ENCODE measurements at regions not wholly inside any gene's neighbourhood (a gene's known extent, or its start where the extent isn't known, plus 50 kb on each side); places are given as distances from the start of the nearest gene placed in this dataset.
"Not testable (repeated sequence)": the region's sequence is repeated elsewhere in the genome, so short reads cannot be mapped to it uniquely, and the experiment has no call there.

DNA sequence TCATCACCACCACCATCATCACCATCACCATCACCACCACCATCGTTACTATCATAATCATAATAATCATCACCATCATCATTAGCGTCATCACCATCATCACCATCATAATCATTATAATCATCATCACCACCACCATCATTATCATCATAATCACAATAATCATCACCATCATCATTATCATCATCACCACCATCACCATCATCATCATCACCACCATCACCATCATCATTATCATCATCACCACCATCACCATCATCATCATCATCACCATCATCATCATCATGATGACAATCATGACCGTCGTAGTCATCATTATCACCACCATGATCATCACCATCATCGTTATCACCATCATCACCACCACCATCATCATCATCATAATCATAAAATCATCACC lies 349.9 kb downstream of the ADGRD1 start:
- not testable (repeated sequence) for H3K4me3 ChIP-seq, H3K4me2 ChIP-seq, H3K4me1 ChIP-seq, H3K36me3 ChIP-seq, H3K27ac ChIP-seq, H3K9me3 ChIP-seq, H3K27me3 ChIP-seq, H4K20me1 ChIP-seq, H3K9ac ChIP-seq

DNA sequence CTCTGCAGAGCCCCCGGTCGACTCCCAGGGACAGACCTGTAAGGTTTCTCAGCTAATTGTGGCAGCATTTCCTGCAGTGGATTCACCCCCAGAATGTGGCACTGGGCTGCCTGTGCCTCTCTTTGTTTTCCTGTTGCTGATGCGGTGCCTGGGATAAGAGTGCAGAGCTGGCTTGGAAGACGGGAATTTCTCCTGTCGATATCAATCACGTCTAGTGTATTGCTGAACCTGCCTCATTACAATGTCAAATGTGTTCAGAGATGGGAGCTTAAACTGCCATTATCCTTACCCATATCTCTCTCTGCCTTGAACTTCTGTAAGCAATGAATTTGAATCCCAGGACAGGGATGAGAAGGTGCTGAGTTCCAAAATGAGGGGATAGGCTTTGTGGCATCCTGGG lies 350.9 kb downstream of the ADGRD1 start:
- H3K4me3 ChIP-seq, H3K27ac ChIP-seq, H3K36me3 ChIP-seq, H4K20me1 ChIP-seq, H3K9ac ChIP-seq, H3K9me3 ChIP-seq, H3K4me1 ChIP-seq, H3K4me2 ChIP-seq, H3K27me3 ChIP-seq: not testable (repeated sequence)

DNA sequence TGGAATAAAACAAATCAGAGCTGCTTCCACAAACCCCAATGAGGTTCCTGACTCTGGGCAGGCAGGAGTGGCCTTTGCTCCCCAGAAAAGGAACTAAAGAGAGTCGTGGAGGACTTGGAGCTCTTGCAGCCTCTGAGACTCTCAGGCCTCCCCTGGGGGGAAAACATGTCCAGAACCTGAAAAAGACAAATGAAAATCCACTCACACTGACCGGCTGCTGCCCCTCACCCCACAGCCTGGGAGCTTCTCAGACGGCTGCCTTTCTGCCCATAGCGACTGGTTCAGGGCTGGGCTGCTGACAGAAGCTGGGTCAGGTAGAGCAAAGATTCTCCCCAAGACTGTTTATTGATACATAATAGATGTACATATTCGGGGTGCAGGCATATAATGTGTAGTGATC lies 356.0 kb downstream of the ADGRD1 start:
- H3K4me2 ChIP-seq, result no peak overlapping the region
- no peak overlapping the region for H3K27ac ChIP-seq
- H4K20me1 ChIP-seq, result no peaks in the 10 kb centered on the region
- no peaks in the 10 kb centered on the region for H3K9me3 ChIP-seq
- no peak overlapping the region for H3K4me3 ChIP-seq
- H3K36me3 ChIP-seq, result no peaks in the 10 kb centered on the region
- H3K9ac ChIP-seq, result no peak overlapping the region
- no peaks in the 10 kb centered on the region for H3K27me3 ChIP-seq
- no peak for TF ChIP-seq Cebpa-rat (IDR thresholded peaks at IDR 0.05)
- peaks cover 5% of the 10 kb centered on the region; the same call in 1 of the 2 replicates for H3K4me1 ChIP-seq

DNA sequence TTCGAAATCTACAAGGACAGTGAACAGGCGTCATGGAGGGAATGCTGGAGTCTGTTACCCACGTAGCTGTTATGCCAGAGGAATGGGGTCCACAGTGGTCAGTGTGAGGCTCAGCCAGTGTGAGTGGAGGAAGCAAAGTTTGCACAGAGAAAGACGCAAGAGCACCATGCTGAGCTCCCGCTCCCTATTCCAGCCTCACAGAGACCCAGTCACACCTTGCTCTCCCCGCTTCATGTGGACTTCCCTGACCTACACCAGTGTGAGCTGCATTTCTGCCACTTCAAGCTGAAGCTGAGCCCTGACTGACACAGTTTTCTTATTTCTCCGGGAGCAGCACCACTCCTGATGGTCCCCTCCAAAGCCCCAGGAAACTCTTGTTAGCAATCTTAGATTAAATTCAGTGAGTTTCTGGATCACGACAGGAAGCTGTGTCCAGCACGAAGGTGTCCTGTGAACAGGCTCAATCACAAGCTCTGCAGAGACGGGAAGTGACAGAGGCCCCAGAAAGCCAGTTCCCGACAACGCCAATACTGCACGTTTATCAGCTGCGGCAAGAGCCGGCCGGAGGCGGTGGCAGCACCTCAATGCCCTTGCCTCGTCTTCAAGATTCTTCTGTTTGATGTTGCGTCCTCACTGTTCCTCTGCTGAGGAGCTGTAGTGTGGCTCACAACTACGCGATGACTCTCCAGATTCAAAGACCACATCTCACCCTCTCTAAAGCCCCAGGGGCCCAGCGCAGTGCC lies 356.7 kb downstream of the ADGRD1 start:
- H3K4me2 ChIP-seq, H3K9me3 ChIP-seq, H4K20me1 ChIP-seq, H3K36me3 ChIP-seq, H3K9ac ChIP-seq, H3K4me1 ChIP-seq, H3K27ac ChIP-seq, H3K27me3 ChIP-seq, H3K4me3 ChIP-seq: not testable (repeated sequence)

DNA sequence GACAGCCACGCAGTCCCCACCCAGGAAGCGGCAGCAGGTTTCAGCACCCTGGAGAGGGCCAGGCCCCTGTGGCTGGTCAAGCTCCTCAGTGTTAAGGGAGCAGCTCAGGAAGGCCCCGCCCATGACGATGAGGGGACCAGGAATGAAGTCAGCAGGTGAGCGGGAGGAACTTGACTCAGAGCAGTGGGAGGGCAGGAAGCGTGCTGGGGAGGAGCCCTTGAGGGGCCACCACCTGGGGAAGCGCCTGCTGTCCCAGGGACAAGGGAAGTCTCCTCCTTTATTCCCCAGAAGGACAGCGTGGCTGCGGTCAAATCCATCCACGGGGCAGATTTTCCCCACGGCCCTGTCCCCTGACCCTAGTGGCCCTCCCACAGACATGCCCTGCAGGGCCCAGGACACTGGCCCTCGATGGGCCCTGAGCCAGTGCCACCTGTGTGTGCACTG lies 357.6 kb downstream of the ADGRD1 start:
- not testable (repeated sequence) for H3K4me3 ChIP-seq, H3K9me3 ChIP-seq, H3K4me2 ChIP-seq

DNA sequence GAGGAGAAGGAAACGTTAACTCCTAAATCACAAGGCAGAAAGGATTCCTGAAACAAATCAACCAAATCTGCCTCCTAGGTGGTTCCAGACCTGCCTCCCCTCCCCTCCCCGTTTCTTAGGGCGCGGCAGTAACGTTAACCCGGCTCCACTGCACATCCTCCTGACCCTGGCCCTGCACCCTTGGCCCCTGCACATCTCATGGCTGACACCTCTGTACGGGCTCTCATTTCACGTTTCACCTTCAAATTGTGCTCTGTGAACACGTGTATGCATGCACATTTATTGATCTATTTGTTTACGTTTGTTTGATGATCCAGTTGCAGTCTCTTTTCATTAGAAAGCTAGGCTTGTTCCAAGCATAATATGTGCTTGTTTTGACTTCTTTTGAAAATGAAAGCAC lies 358.1 kb downstream of the ADGRD1 start:
- TF ChIP-seq Cebpa-rat (IDR thresholded peaks at IDR 0.05), result no peak
- H4K20me1 ChIP-seq, result no peaks in the 10 kb centered on the region
- peaks cover 5% of the 10 kb centered on the region; the same call in 1 of the 2 replicates for H3K4me1 ChIP-seq
- no peaks in the 10 kb centered on the region for H3K27me3 ChIP-seq
- H3K4me2 ChIP-seq, result no peak overlapping the region
- H3K9ac ChIP-seq, result no peak overlapping the region
- no peaks in the 10 kb centered on the region for H3K36me3 ChIP-seq
- H3K27ac ChIP-seq, result no peak overlapping the region
- H3K4me3 ChIP-seq, result no peak overlapping the region
- H3K9me3 ChIP-seq, result peaks cover 9% of the 10 kb centered on the region; the same call in 1 of the 2 replicates

More for the DNA sequence above, 357.6 kb downstream of the ADGRD1 start:
- H4K20me1 ChIP-seq, H3K9ac ChIP-seq, H3K27ac ChIP-seq, H3K4me1 ChIP-seq, H3K27me3 ChIP-seq, H3K36me3 ChIP-seq: not testable (repeated sequence)

DNA sequence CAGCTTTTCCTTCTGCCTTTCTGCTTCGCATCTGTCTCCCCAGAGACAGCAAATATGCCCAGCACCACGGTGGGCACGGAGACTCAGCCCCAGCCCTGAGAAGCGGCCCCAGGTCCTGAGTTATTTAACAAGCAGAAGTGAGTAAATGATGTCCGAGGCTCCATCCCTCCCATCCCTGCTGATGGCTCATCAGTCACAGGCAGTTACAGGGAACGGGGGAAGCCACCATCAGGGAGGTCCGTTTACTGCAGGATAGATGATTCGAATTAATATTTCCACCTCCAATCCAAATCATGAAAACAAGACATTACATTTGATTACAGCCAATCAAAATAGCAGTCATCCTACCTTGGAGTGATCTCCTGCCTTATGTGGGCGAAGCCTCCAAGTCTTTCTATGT lies 358.7 kb downstream of the ADGRD1 start:
- not testable (repeated sequence) for H3K4me1 ChIP-seq, H3K27me3 ChIP-seq, H4K20me1 ChIP-seq, H3K27ac ChIP-seq, H3K9ac ChIP-seq, H3K4me3 ChIP-seq, H3K4me2 ChIP-seq, H3K36me3 ChIP-seq
- peaks cover 16% of the 10 kb centered on the region for H3K9me3 ChIP-seq

DNA sequence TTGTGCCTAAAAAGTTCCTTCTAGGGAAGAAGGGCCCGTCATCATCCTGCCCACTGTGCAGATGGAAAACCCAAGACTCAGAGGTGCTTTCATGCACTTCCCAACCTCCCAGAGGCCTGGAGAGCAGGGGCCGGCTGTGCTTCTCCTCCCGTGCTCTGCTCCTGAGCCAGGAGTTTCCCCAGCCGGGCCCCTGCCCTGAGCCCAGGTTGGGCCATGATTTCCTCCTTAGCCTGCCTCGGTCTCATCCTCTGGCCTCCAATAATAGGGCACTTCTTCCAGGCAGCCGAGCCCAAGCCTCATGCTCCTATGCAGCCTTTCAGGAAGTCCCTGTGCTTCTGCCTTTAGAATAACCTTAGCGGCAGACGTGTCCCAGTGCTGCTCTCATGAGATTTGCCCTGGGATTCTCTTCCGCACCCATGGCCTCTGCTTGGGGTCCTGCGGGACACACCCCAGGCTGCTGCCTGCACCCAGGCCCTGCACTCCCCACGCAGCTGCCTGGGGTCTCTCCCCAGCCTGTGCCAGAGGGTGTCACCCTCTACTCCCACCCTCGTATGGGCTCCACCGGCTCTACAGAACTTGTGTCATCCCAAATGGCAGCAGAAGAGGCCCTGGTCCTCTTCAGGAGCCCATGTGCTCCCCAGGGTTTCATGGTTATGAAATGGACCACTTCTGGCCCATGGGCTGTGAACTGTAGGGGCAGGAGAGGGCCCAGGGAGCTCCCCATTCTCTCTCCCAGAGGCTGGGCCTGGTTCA lies 359.3 kb downstream of the ADGRD1 start:
- no peak overlapping the region for H3K27ac ChIP-seq
- H3K4me2 ChIP-seq, result no peak overlapping the region
- H3K9ac ChIP-seq, result no peak overlapping the region
- no peaks in the 10 kb centered on the region for H3K27me3 ChIP-seq
- peaks cover 5% of the 10 kb centered on the region; the same call in 1 of the 2 replicates for H3K4me1 ChIP-seq
- no peak for TF ChIP-seq Cebpa-rat (IDR thresholded peaks at IDR 0.05)
- no peak overlapping the region for H3K4me3 ChIP-seq
- H3K9me3 ChIP-seq, result peaks cover 21% of the 10 kb centered on the region
- H3K36me3 ChIP-seq, result no peaks in the 10 kb centered on the region
- H4K20me1 ChIP-seq, result no peaks in the 10 kb centered on the region

DNA sequence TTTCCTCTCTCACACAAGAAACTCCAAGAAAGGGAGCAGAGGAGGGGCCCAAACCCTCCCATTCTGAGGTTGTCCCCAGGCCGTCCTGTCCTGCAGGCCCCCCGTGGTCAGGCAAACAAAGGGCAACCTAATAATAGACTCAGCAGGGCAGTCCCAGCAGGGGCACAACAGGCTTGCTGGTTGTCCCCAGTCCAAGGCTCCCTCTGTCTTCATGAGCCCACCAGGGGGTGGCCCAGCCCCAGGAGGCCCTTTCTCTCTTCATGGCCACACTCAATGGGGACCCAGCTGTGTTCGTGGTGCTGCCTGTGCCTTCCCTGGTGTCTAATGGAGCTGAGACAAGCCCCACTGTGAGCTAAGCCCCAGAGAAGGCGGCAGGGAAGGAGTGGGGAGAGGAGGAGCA lies 359.9 kb downstream of the ADGRD1 start:
- TF ChIP-seq Cebpa-rat (IDR thresholded peaks at IDR 0.05), result no peak
- Histone ChIP-seq H3K4me3 (no peak overlapping the region), H3K27me3 (no peaks in the 10 kb centered on the region), H3K4me2 (no peak overlapping the region), H3K27ac (no peak overlapping the region), H3K36me3 (no peaks in the 10 kb centered on the region), H3K9ac (no peak overlapping the region), H3K9me3 (peaks cover 23% of the 10 kb centered on the region), H4K20me1 (no peaks in the 10 kb centered on the region), H3K4me1 (peaks cover 5% of the 10 kb centered on the region; the same call in 1 of the 2 replicates)

DNA sequence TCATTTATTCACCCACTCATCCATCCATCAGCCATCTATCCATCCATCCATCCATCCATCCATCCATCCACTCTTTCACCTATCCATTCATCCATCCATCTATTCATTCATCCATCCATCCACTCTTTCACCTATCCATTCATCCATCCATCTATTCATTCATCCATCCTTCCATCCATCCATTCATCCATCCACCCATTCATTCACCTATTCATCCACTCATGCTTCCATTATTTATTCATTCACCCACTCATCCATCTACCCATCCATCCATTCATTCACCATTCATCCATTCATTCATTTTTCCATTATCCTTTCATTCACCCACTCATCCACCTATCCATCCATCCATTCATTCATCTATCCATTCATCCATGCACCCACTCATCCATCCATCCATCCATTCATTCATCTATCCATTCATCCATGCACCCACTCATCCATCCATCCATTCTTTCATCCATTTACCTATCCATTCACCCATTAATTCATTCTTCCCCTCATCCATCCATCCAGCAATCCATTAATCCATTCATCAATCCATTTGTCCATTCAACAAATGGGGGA lies 360.9 kb downstream of the ADGRD1 start:
- H3K9ac ChIP-seq, result no peak overlapping the region
- no peaks in the 10 kb centered on the region for H3K36me3 ChIP-seq

More for the DNA sequence above, 360.9 kb downstream of the ADGRD1 start:
- Histone ChIP-seq H3K27me3 (no peaks in the 10 kb centered on the region), H4K20me1 (no peaks in the 10 kb centered on the region), H3K4me3 (no peak overlapping the region), H3K4me1 (peaks cover 5% of the 10 kb centered on the region; the same call in 1 of the 2 replicates), H3K4me2 (no peak overlapping the region), H3K9me3 (peaks cover 33% of the 10 kb centered on the region), H3K27ac (no peak overlapping the region)
- no peak for TF ChIP-seq Cebpa-rat (IDR thresholded peaks at IDR 0.05)

Data from BLaER1 (cell line).